IMR-90 (cell line): ENCODE measurements at regions not wholly inside any gene's neighbourhood (a gene's known extent, or its start where the extent isn't known, plus 50 kb on each side); places are given as distances from the start of the nearest gene placed in this dataset.

Experiments used
- ATAC-seq: fragments of 200-7000 bp; cut with Tn5 transposase; 2 replicates; pipeline ENCODE4 v1.9.1; 2020; ENCODE audit warnings: low read depth, mild to moderate bottlenecking, moderate library complexity
- BruUV-seq: library from RNA; stranded (reverse); fragments of 400-500 nt; replicated peaks from 2 replicates; lab custom pipeline; 2021; lab: Mats Ljungman, UMichigan
- CTCF ChIA-PET: fragments of 300-600 bp; formaldehyde crosslinking; extraction: SDS; loops from one replicate; lab custom pipeline; 2021; ENCODE audit warnings: antibody characterized with exemption; lab: Yijun Ruan, JAX
- POLR2A ChIA-PET: fragments of 300-600 bp; sonication (Branson Sonifier 250); formaldehyde crosslinking; loops from one replicate; lab custom pipeline; 2022; ENCODE audit warnings: antibody characterized with exemption; ENCODE audit not compliant: unreplicated experiment; lab: Charles Lee
- DNase-seq: peaks from one replicate; pipeline ENCODE4 v3.0.0; 2013
- H2AFZ ChIP-seq: replicated peaks from 2 replicates; pipeline ENCODE3; 2013; ENCODE audit warnings: low read length, mild to moderate bottlenecking; ENCODE audit not compliant: poor library complexity
- H2AK5ac ChIP-seq: 2 replicates; pipeline ENCODE4 v1.6.1; 2013; ENCODE audit warnings: low read depth, low read length, inconsistent platforms
- H2AK9ac ChIP-seq: replicated peaks from 2 replicates; pipeline ENCODE3; 2013; ENCODE audit warnings: mild to moderate bottlenecking, low read depth, low read length, moderate library complexity; ENCODE audit not compliant: poor library complexity
- H2BK120ac ChIP-seq: 2 replicates; pipeline ENCODE4 v1.6.1; 2013; ENCODE audit warnings: low read depth, low read length, inconsistent platforms
- H2BK15ac ChIP-seq: 3 replicates; pipeline ENCODE4 v1.6.1; 2013; ENCODE audit warnings: low read depth, low read length, inconsistent platforms
- H2BK20ac ChIP-seq: 2 replicates; pipeline ENCODE4 v1.6.1; 2013; ENCODE audit warnings: low read depth, mild to moderate bottlenecking, inconsistent platforms, low read length, moderate library complexity
- H2BK5ac ChIP-seq: 2 replicates; pipeline ENCODE4 v1.6.1; 2013; ENCODE audit warnings: mild to moderate bottlenecking, low read depth, low read length, inconsistent platforms; ENCODE audit not compliant: poor library complexity, severe bottlenecking
- H3K14ac ChIP-seq: replicated peaks from 2 replicates; pipeline ENCODE4 v1.6.1; 2013; ENCODE audit warnings: low read depth, low read length, inconsistent platforms
- H3K18ac ChIP-seq: 2 replicates; pipeline ENCODE4 v1.6.1; 2013; ENCODE audit warnings: low read depth, low read length, control low read depth
- H3K23ac ChIP-seq: 2 replicates; pipeline ENCODE4 v1.6.1; 2013; ENCODE audit warnings: low read depth, low read length, inconsistent platforms
- H3K27ac ChIP-seq: 2 replicates; pipeline ENCODE4 v1.5.1; 2013; ENCODE audit warnings: mild to moderate bottlenecking, control low read depth, low read length; ENCODE audit not compliant: insufficient read depth
- H3K27me3 ChIP-seq: 2 replicates; pipeline ENCODE4 v1.6.1; 2013; ENCODE audit warnings: low read length; ENCODE audit not compliant: control insufficient read depth, insufficient read depth
- H3K36me3 ChIP-seq: 2 replicates; pipeline ENCODE4 v1.6.1; 2013; ENCODE audit warnings: low read length, mixed read lengths; ENCODE audit not compliant: control insufficient read depth, insufficient read depth
- H3K4ac ChIP-seq: 2 replicates; pipeline ENCODE4 v1.6.1; 2013; ENCODE audit warnings: low read depth, low read length, inconsistent platforms
- H3K4me1 ChIP-seq: 2 replicates; pipeline ENCODE4 v1.6.1; 2013; ENCODE audit warnings: low read length, mixed read lengths; ENCODE audit not compliant: control insufficient read depth, insufficient read depth
- H3K4me2 ChIP-seq: 2 replicates; pipeline ENCODE4 v1.6.1; 2013; ENCODE audit warnings: low read depth, mild to moderate bottlenecking, control low read depth, low read length, moderate library complexity
- H3K4me3 ChIP-seq: 2 replicates; pipeline ENCODE4 v1.5.1; 2013; ENCODE audit warnings: low read depth, mild to moderate bottlenecking, control low read depth, low read length, moderate library complexity; ENCODE audit not compliant: insufficient read depth
- H3K56ac ChIP-seq: 2 replicates; pipeline ENCODE4 v1.6.1; 2013; ENCODE audit warnings: low read length, inconsistent platforms; ENCODE audit not compliant: insufficient read depth; ENCODE audit errors: extremely low read depth
- H3K79me1 ChIP-seq, 2 experiments: 2 replicates each; pipeline ENCODE4 v1.6.1; 2013; ENCODE audit warnings: low read length in 2 of 2, inconsistent platforms in 1 of 2, low read depth in 1 of 2
- H3K9ac ChIP-seq: 2 replicates; pipeline ENCODE4 v1.6.1; 2013; ENCODE audit warnings: low read depth, low read length, control low read depth
- H3K9me1 ChIP-seq: 2 replicates; pipeline ENCODE4 v1.6.1; 2013; ENCODE audit warnings: low read length, inconsistent platforms; ENCODE audit not compliant: insufficient read depth
- H3K9me3 ChIP-seq: 2 replicates; pipeline ENCODE4 v1.6.1; 2013; ENCODE audit warnings: low read length; ENCODE audit not compliant: control insufficient read depth, insufficient read depth
- H4K20me1 ChIP-seq: 2 replicates; pipeline ENCODE4 v1.6.1; 2013; ENCODE audit warnings: low read length, inconsistent platforms; ENCODE audit not compliant: insufficient read depth
- H4K5ac ChIP-seq: 2 replicates; pipeline ENCODE4 v1.6.1; 2013; ENCODE audit warnings: mild to moderate bottlenecking, low read depth, low read length, control low read depth
- H4K8ac ChIP-seq, 2 experiments: 2 replicates each; pipeline ENCODE4 v1.6.1; 2013; ENCODE audit warnings: low read depth in 2 of 2, low read length in 2 of 2, control low read depth in 1 of 2, inconsistent platforms in 1 of 2
- H4K91ac ChIP-seq: 2 replicates; pipeline ENCODE4 v1.6.1; 2013; ENCODE audit warnings: low read depth, low read length, inconsistent platforms; ENCODE audit not compliant: insufficient read depth
- ELK1 ChIP-seq: fragments of 150-350 bp; IDR thresholded peaks from 2 replicates; pipeline ENCODE4 v1.6.1; 2016; ENCODE audit warnings: low read depth, mild to moderate bottlenecking, low read length, moderate library complexity, borderline replicate concordance
- RCOR1 ChIP-seq: IDR thresholded peaks from 2 replicates; pipeline ENCODE4 v1.6.1; 2012; ENCODE audit warnings: mild to moderate bottlenecking, low read length, improper control_type of control experiment; ENCODE audit not compliant: insufficient replicate concordance
- RFX5 ChIP-seq: IDR thresholded peaks from 2 replicates; pipeline ENCODE4 v1.8.0; 2012; ENCODE audit warnings: low read depth, mild to moderate bottlenecking, low read length, moderate library complexity
- SMC3 ChIP-seq: fragments of 150-350 bp; IDR thresholded peaks from 2 replicates; pipeline ENCODE4 v1.6.1; 2016; ENCODE audit warnings: low read depth, mild to moderate bottlenecking, antibody characterized with exemption, low read length, moderate library complexity
- WGBS, 2 experiments: methylation state at CpG; one replicate each; pipeline versions ENCODE4 v1.1.5 to v1.1.7; 2013; ENCODE audit warnings: missing lambda C conversion rate in 2 of 2; ENCODE audit not compliant: insufficient read length in 1 of 2; ENCODE audit errors: extremely low coverage in 2 of 2; 5-methylcytosine and 5-hydroxymethylcytosine counted together
- dilution Hi-C: fragments of 300-500 bp; cut with HindIII; formaldehyde crosslinking; loops from one replicate; pipeline ENCODE4 v1.14.3; 2018; ENCODE audit warnings: low sequenced_read_pairs; ENCODE audit not compliant: unreplicated experiment
- in situ Hi-C: fragments of 300-500 bp; cut with MboI; formaldehyde crosslinking; loops from 3 replicates; pipeline ENCODE4 v1.14.3; 2019; ENCODE audit warnings: low sequenced_read_pairs, inconsistent platforms, mixed read lengths
- intact Hi-C: fragments of 100-400 bp; cut with micrococcal nuclease; formaldehyde crosslinking; loops from 2 replicates; pipeline ENCODE4 v1.10.0; 2022

- Histone ChIP-seq H2AFZ (no peak overlapping the region), H3K23ac (no peak overlapping the region), H3K14ac (no peak overlapping the region), H3K36me3 (no peaks in the 10 kb centered on the region), H3K56ac (no peak overlapping the region), H4K8ac (no peak overlapping the region), H3K9me3 (peaks cover 16% of the 10 kb centered on the region), H2BK5ac (no peak overlapping the region), H3K18ac (no peak overlapping the region), H3K79me1 (no peaks in the 10 kb centered on the region), H3K27ac (no peak overlapping the region), H3K4me3 (no peak overlapping the region), H4K5ac (no peak overlapping the region), H4K20me1 (no peaks in the 10 kb centered on the region), H3K9me1 (no peaks in the 10 kb centered on the region), H3K4me1 (no peaks in the 10 kb centered on the region), H3K27me3 (no peaks in the 10 kb centered on the region), H2BK15ac (no peak overlapping the region), H3K4me2 (no peak overlapping the region), H2AK9ac (no peak overlapping the region), H3K4ac (no peak overlapping the region), H2BK120ac (no peak overlapping the region), H3K9ac (no peak overlapping the region), H4K91ac (no peak overlapping the region), H2BK20ac (no peak overlapping the region), H2AK5ac (no peak overlapping the region)
- dilution Hi-C loops (no loop called here), intact Hi-C loops (loop anchor here (10.0 kb wide), 1 partner anchor 47 kb away; no protein-coding TSS in a partner anchor), in situ Hi-C loops (no loop called here)
- TF ChIP-seq SMC3, result no peak
- no peak for TF ChIP-seq RFX5
- no peak for TF ChIP-seq ELK1
- TF ChIP-seq RCOR1, result no peak
- no CpG with 5 or more reads among the region's 3 CpGs for WGBS, 2 experiments
- BruUV-seq, result no TSS peak
- ATAC-seq (no peak), DNase-seq (no peak)
- POLR2A ChIA-PET, result no interaction called here
- CTCF ChIA-PET, result no interaction called here
Measured at GRCh38 chr2:136612079-136612478, 153.3 kb upstream of the THSD7B start.
